ENCODE measurements at regions not wholly inside any gene's neighbourhood (a gene's known extent, or its start where the extent isn't known, plus 50 kb on each side); places are given as distances from the start of the nearest gene placed in this dataset.

DNA sequence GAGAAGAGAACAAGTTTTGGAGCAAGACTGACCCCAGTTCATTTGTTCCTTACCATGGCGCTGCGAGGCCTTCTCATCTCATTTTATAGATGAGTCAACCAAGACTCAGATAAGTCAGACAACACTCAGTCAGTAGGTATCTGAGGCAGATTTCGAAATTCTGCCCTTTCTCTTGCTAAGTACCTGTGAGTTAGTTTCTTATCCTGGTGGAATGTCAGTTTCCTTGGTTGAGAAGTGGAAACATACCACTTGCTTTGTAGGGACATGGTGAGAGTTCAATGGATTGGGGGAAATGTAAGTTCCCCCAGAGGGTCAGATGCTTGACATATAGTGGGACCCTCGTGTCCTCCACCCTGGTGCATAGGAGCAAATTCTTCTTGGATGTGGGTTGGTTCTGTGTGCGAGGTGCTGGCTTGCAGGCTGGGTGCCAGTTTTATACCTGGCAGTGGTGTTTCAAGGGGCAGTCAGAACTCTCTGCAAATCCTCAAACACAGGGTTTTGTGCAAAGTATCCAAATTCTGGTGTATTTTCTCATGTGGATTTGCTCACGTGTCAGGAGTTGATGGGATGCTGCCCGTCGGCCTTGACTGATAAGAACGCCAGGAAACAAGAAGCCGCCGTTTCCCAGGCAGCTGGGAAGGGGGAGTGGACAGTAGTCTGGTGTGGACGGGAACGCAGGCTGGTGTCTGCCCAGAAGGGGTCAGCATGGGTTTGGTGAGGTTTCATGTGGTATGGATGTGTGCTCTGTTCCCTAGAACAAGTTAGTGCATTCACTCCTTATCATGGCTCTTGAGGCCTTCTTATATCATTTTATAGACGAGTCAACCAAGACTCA, 61.1 kb upstream of the CIBAR2 start:
- Mint-ChIP-seq H3K27me3 (ENCODE audit: low read depth) (peaks cover 26% of the 10 kb centered on the region), H3K4me3 (peak overlapping the region in 1 of 2 experiments; percentile 71; a peak in 3 of 5 replicates), H3K4me1 (peaks cover 41 to 63% of the 10 kb centered on the region in 2 experiments), H3K36me3 (ENCODE audit: insufficient read depth in 1 of 3, low read depth in 3 of 3) (peaks cover 4 to 8% (median 8%) of the 10 kb centered on the region in 3 experiments; a peak in 5 of 7 replicates), H3K9me3 (no peaks in the 10 kb centered on the region), H3K27ac (peak overlapping the region in 1 of 3 experiments; percentile 18; a peak in 1 of 7 replicates)
- H2BK15ac ChIP-seq (ENCODE audit: low read depth, low read length): no peak overlapping the region
- no peaks in the 10 kb centered on the region; the same call in 1 of the 2 replicates for H3K27me3 ChIP-seq (ENCODE audit: insufficient read depth, low read length)
- no peak overlapping the region for H4K8ac ChIP-seq (replicated peaks; ENCODE audit: insufficient read length, low read depth, low read length)
- no peaks in the 10 kb centered on the region for H4K20me1 ChIP-seq (ENCODE audit: control insufficient read depth, insufficient read depth, insufficient read length)
- H3K4me2 ChIP-seq (ENCODE audit: insufficient read depth, insufficient read length, low read length): no peak overlapping the region
- no peak overlapping the region for H3K56ac ChIP-seq (ENCODE audit: insufficient read length, low read depth, low read length)
- H3K9me3 ChIP-seq (ENCODE audit: control insufficient read depth, low read depth, low read length): no peaks in the 10 kb centered on the region
- H4K5ac ChIP-seq (ENCODE audit: insufficient read length, low read depth, low read length): no peak overlapping the region
- WGBS (ENCODE audit: extremely low coverage, insufficient read length, low lambda C conversion rate): no CpG with 5 or more reads among the region's 14 CpGs
- peaks cover 3% of the 10 kb centered on the region; the same call in 1 of the 2 replicates for H3K79me2 ChIP-seq (ENCODE audit: insufficient read depth, low read length)
- no peak overlapping the region for H2BK120ac ChIP-seq (ENCODE audit: low read depth, low read length, poor library complexity, severe bottlenecking)
- H2BK20ac ChIP-seq (ENCODE audit: low read depth, low read length, poor library complexity, severe bottlenecking): no peak overlapping the region
- H3K23me2 ChIP-seq (ENCODE audit: insufficient read length, low read depth, low read length, poor library complexity, severe bottlenecking): peaks cover 4% of the 10 kb centered on the region
- H2BK12ac ChIP-seq (ENCODE audit: insufficient read length, low read depth, low read length): no peak overlapping the region
- no peak overlapping the region for H4K91ac ChIP-seq (ENCODE audit: insufficient read length, low read depth, low read length)
- H2AK5ac ChIP-seq (ENCODE audit: insufficient read length, low read length): no peak overlapping the region
- TF ChIP-seq CTCF (conservative IDR thresholded peaks at IDR 0.05): peak; percentile 39; the same call in 2 of the 3 replicates
- H3K23ac ChIP-seq (ENCODE audit: insufficient read length, low read depth, low read length): no peak overlapping the region
- no peak overlapping the region for H3K27ac ChIP-seq (ENCODE audit: insufficient read length, low read depth, low read length)
- no peak overlapping the region for H3K9ac ChIP-seq (ENCODE audit: extremely low read depth, insufficient read length, low read length)
- H3K4me1 ChIP-seq (ENCODE audit: insufficient read depth, low read length): peaks cover 5% of the 10 kb centered on the region; the same call in 1 of the 2 replicates
- no peak overlapping the region for H3K4ac ChIP-seq (ENCODE audit: low read depth, low read length)
- no peak overlapping the region for H2AFZ ChIP-seq (ENCODE audit: low read length)
- H2BK5ac ChIP-seq (ENCODE audit: insufficient read length, low read length): no peak overlapping the region
- no peaks in the 10 kb centered on the region for H3K79me1 ChIP-seq (ENCODE audit: insufficient read depth, low read depth, low read length, poor library complexity, severe bottlenecking)
- no peak overlapping the region for H3T11ph ChIP-seq (ENCODE audit: low read length)
- DNase-seq: no peak
- H3K18ac ChIP-seq (ENCODE audit: insufficient read length, low read depth, low read length): no peak overlapping the region
- H3K14ac ChIP-seq (ENCODE audit: insufficient read depth, low read length): no peak overlapping the region

All from H9 (cell line).